Cardiac septum (tissue), 1 donor: ENCODE measurements at regions not wholly inside any gene's neighbourhood (a gene's known extent, or its start where the extent isn't known, plus 50 kb on each side); places are given as distances from the start of the nearest gene placed in this dataset.

ENCODE experiments used
- DNase-seq: peaks from one replicate; pipeline ENCODE4 v3.0.0-alpha.2; 2020; ENCODE audit warnings: low spot score
- intact Hi-C: fragments of 100-400 bp; cut with DNase I; formaldehyde crosslinking; loops from one replicate; pipeline ENCODE4 v1.14.0; 2022
- donor health status: DM: no; HTN: no; CAD: no.

- intact Hi-C loops, result no loop called here
- no peak for DNase-seq
Observed at GRCh38 chr9:118148990-118149389, 444.8 kb downstream of the TLR4 start.

- intact Hi-C loops, result no loop called here
- no peak for DNase-seq
Observed at GRCh38 chr9:118156846-118157245, 452.6 kb downstream of the TLR4 start.

GRCh38 chr9:118162716-118163115, 458.5 kb downstream of the TLR4 start:
- intact Hi-C loops, result no loop called here
- DNase-seq, result no peak

- intact Hi-C loops, result no loop called here
- DNase-seq, result no peak
Observed at GRCh38 chr9:118163751-118164150, 459.5 kb downstream of the TLR4 start.

GRCh38 chr9:118165451-118165850, 461.2 kb downstream of the TLR4 start:
- intact Hi-C loops, result no loop called here
- DNase-seq, result no peak

GRCh38 chr9:118170032-118170955, 466.1 kb downstream of the TLR4 start:
- DNase-seq, result no peak
- intact Hi-C loops, result loop anchor here (5.0 kb wide), 1 partner anchor 302 kb away; no protein-coding TSS in a partner anchor

GRCh38 chr9:118177241-118177640, 473.0 kb downstream of the TLR4 start:
- no peak for DNase-seq
- intact Hi-C loops, result no loop called here

GRCh38 chr9:118183576-118183975, 479.4 kb downstream of the TLR4 start:
- DNase-seq, result no peak
- intact Hi-C loops, result no loop called here

GRCh38 chr9:118187408-118187807, 483.2 kb downstream of the TLR4 start:
- intact Hi-C loops, result no loop called here
- no peak for DNase-seq

GRCh38 chr9:118189615-118190014, 485.4 kb downstream of the TLR4 start:
- no peak for DNase-seq
- intact Hi-C loops, result no loop called here

GRCh38 chr9:118192807-118193206, 488.6 kb downstream of the TLR4 start:
- intact Hi-C loops, result no loop called here
- no peak for DNase-seq

- intact Hi-C loops, result no loop called here
- no peak for DNase-seq
Observed at GRCh38 chr9:118209343-118209742, 505.1 kb downstream of the TLR4 start.

GRCh38 chr9:118215549-118215948, 511.3 kb downstream of the TLR4 start:
- intact Hi-C loops, result no loop called here
- DNase-seq, result no peak

GRCh38 chr9:118222375-118222774, 518.2 kb downstream of the TLR4 start:
- no peak for DNase-seq
- intact Hi-C loops, result no loop called here

- intact Hi-C loops, result no loop called here
- DNase-seq, result no peak
Observed at GRCh38 chr9:118223111-118223510, 518.9 kb downstream of the TLR4 start.

GRCh38 chr9:118230329-118230728, 526.1 kb downstream of the TLR4 start:
- intact Hi-C loops, result no loop called here
- no peak for DNase-seq

- intact Hi-C loops, result no loop called here
Observed at GRCh38 chr9:118236625-118237024, 532.4 kb downstream of the TLR4 start.

GRCh38 chr9:118238139-118238538, 533.9 kb downstream of the TLR4 start:
- intact Hi-C loops, result no loop called here
- DNase-seq, result no peak

More at GRCh38 chr9:118236625-118237024, 532.4 kb downstream of the TLR4 start:
- DNase-seq, result no peak

- intact Hi-C loops, result no loop called here
- no peak for DNase-seq
Observed at GRCh38 chr9:118252027-118252426, 547.8 kb downstream of the TLR4 start.

- no peak for DNase-seq
- intact Hi-C loops, result no loop called here
Observed at GRCh38 chr9:118262191-118262590, 558.0 kb downstream of the TLR4 start.

- DNase-seq, result no peak
- intact Hi-C loops, result no loop called here
Observed at GRCh38 chr9:118263949-118264348, 559.7 kb downstream of the TLR4 start.
